HepG2 (cell line): ENCODE measurements at regions not wholly inside any gene's neighbourhood (a gene's known extent, or its start where the extent isn't known, plus 50 kb on each side); places are given as distances from the start of the nearest gene placed in this dataset.

Source experiments
- ATAC-seq: fragments of 200-7000 bp; cut with Tn5 transposase; 3 replicates; pipeline ENCODE4 v1.9.1; 2020; ENCODE audit warnings: mild to moderate bottlenecking, moderate library complexity
- BruUV-seq: library from RNA; stranded (reverse); fragments of 400-500 nt; replicated peaks from 2 replicates; lab custom pipeline; 2021; lab: Mats Ljungman, UMichigan
- CTCF ChIA-PET: fragments of 300-600 bp; formaldehyde crosslinking; extraction: SDS; loops from one replicate; lab custom pipeline; 2021; ENCODE audit warnings: low total read pairs, inconsistent platforms, low intra/inter-chr PET ratio; lab: Yijun Ruan, JAX
- POLR2A ChIA-PET: fragments of 350-600 bp; sonication (Branson Sonifier 250); formaldehyde crosslinking; loops from one replicate; lab custom pipeline; 2020; ENCODE audit warnings: antibody characterized with exemption, inconsistent platforms; lab: Yijun Ruan, JAX
- DNase-seq: peaks from one replicate; pipeline ENCODE4 v3.0.0-alpha.2; 2015; ENCODE audit warnings: low spot score
- FAIRE-seq: peaks from 3 replicates; lab custom pipeline; 2011; peaks lifted over from hg19 to GRCh38; lab: Jason Lieb, UNC
- H2AFZ ChIP-seq: one replicate; pipeline ENCODE4 v1.6.1; 2011; ENCODE audit warnings: low read length, inconsistent platforms
- H3K27ac ChIP-seq: fragments of 300-600 bp; 3 replicates; pipeline ENCODE4 v1.8.0; 2011; ENCODE audit warnings: mixed run types, mild to moderate bottlenecking, mixed read lengths, low read length, inconsistent platforms; ENCODE audit not compliant: insufficient read depth; ENCODE audit errors: extremely low read length
- H3K27me3 ChIP-seq, 2 experiments: fragments of 200-600 bp in 1 of 2; 2 replicates in 1 of 2; 3 replicates in 1 of 2; pipeline versions ENCODE4 v1.6.0 to v1.8.0; 2011; ENCODE audit warnings: low read length in 2 of 2, mild to moderate bottlenecking in 2 of 2, moderate library complexity in 2 of 2, inconsistent platforms in 1 of 2; ENCODE audit not compliant: insufficient read depth in 2 of 2, control insufficient read depth in 1 of 2
- H3K36me3 ChIP-seq, 2 experiments: fragments of 200-600 bp in 1 of 2; replicated peaks in 1 of 2; 2 replicates in 1 of 2; 3 replicates in 1 of 2; pipeline versions ENCODE4 v1.5.1 to v1.8.0; 2011; ENCODE audit warnings: low read length in 2 of 2, inconsistent platforms in 1 of 2; ENCODE audit not compliant: insufficient read depth in 2 of 2, control insufficient read depth in 1 of 2
- H3K4me1 ChIP-seq: 2 replicates; pipeline ENCODE4 v1.5.1; 2012; ENCODE audit warnings: low read length, inconsistent platforms; ENCODE audit not compliant: insufficient read depth
- H3K4me2 ChIP-seq: 2 replicates; pipeline ENCODE4 v1.6.0; 2011; ENCODE audit warnings: low read depth, low read length, inconsistent platforms
- H3K4me3 ChIP-seq, 3 experiments: fragments of 200-600 bp in 1 of 3; sonication (generic), shearing (Covaris generic) in 1 of 3; replicated peaks in 1 of 3; 2 replicates each; pipeline ENCODE4 v1.5.1; 2011 to 2016; ENCODE audit warnings: low read length in 3 of 3, inconsistent platforms in 2 of 3, low read depth in 2 of 3, mild to moderate bottlenecking in 2 of 3, control low read depth in 1 of 3, mixed read lengths in 1 of 3; ENCODE audit not compliant: insufficient read depth in 1 of 3
- H3K79me2 ChIP-seq: one replicate; pipeline ENCODE4 v1.6.1; 2011; ENCODE audit warnings: low read length, inconsistent platforms; ENCODE audit not compliant: insufficient read depth
- H3K9ac ChIP-seq: 2 replicates; pipeline ENCODE4 v1.6.0; 2011; ENCODE audit warnings: mild to moderate bottlenecking, low read depth, low read length, inconsistent platforms; ENCODE audit not compliant: insufficient read depth
- H3K9me3 ChIP-seq: 2 replicates; pipeline ENCODE4 v1.5.1; 2012; ENCODE audit warnings: mild to moderate bottlenecking, low read length
- H4K20me1 ChIP-seq: 2 replicates; pipeline ENCODE4 v1.6.0; 2011; ENCODE audit warnings: inconsistent platforms, mild to moderate bottlenecking, low read length, moderate library complexity; ENCODE audit not compliant: insufficient read depth
- BATF2 ChIP-seq: sonication (generic); formaldehyde crosslinking; IDR thresholded peaks from 2 replicates; pipeline ENCODE4 v1.8.0; 2022; ENCODE audit warnings: mild to moderate bottlenecking, missing genetic modification reagents, moderate library complexity
- FLYWCH1 ChIP-seq: sonication (generic); formaldehyde crosslinking; IDR thresholded peaks from 2 replicates; pipeline ENCODE4 v1.8.1; 2023; ENCODE audit warnings: mild to moderate bottlenecking, missing genetic modification reagents
- HOXA3 ChIP-seq: sonication (generic); formaldehyde crosslinking; IDR thresholded peaks from 2 replicates; pipeline ENCODE4 v1.5.0; 2020; ENCODE audit warnings: missing genetic modification reagents
- IRF2 ChIP-seq: IDR thresholded peaks from 2 replicates; pipeline ENCODE4 v1.6.1; 2018; ENCODE audit warnings: missing genetic modification reagents, missing compliant biosample characterization
- PBX2 ChIP-seq: IDR thresholded peaks from 2 replicates; pipeline ENCODE4 v1.6.1; 2016; ENCODE audit warnings: control low read depth
- ZNF367 ChIP-seq: sonication (generic); formaldehyde crosslinking; IDR thresholded peaks from 2 replicates; pipeline ENCODE4 v1.4.0; 2020; ENCODE audit warnings: missing genetic modification reagents, borderline replicate concordance
- ZNF839 ChIP-seq: sonication (generic); formaldehyde crosslinking; IDR thresholded peaks from 2 replicates; pipeline ENCODE4 v1.4.0; 2020; ENCODE audit warnings: missing genetic modification reagents, mild to moderate bottlenecking, borderline replicate concordance
- WGBS: methylation state at CpG from one replicate; pipeline ENCODE4 v1.1.6; 2017; ENCODE audit warnings: low lambda C conversion rate; 5-methylcytosine and 5-hydroxymethylcytosine counted together
- in situ Hi-C: cut with HindIII; loops from 2 replicates; pipeline ENCODE4 v1.10.0; 2017; ENCODE audit warnings: low pct_unique_long_range_greater_than_20kb; ENCODE audit not compliant: extremely low pct_ligation_motif_present
- intact Hi-C: fragments of 100-400 bp; cut with micrococcal nuclease; formaldehyde crosslinking; loops from one replicate; pipeline ENCODE4 v1.10.0; 2022; ENCODE audit not compliant: unreplicated experiment

- H3K27me3 ChIP-seq, result no peaks in the 10 kb centered on the region
- in situ Hi-C loops (no loop called here), intact Hi-C loops (no loop called here)
- 39% methylated on average over 8 of the region's 11 CpGs for WGBS
- no peak overlapping the region for H3K9ac ChIP-seq
- H3K79me2 ChIP-seq, result no peaks in the 10 kb centered on the region
- H3K36me3 ChIP-seq, result no peaks in the 10 kb centered on the region
- ChIA-PET CTCF (no interaction called here), POLR2A (no interaction called here)
- ATAC-seq (no peak), FAIRE-seq (no peak), DNase-seq (no peak)
- TF ChIP-seq ZNF839 (CRISPR knock-in tag), result no peak
- no peak for TF ChIP-seq HOXA3 (CRISPR knock-in tag)
- TF ChIP-seq, all 625 proteins: peak for 0
- H3K9me3 ChIP-seq, result peaks cover 11% of the 10 kb centered on the region
- H2AFZ ChIP-seq, result no peak overlapping the region
- BruUV-seq, result no TSS peak
- H3K4me3 ChIP-seq, result no peak overlapping the region
- no peak overlapping the region for H3K4me2 ChIP-seq
- no peaks in the 10 kb centered on the region for H3K4me1 ChIP-seq
- no peaks in the 10 kb centered on the region for H4K20me1 ChIP-seq
- no peak overlapping the region for H3K27ac ChIP-seq
Observed at GRCh38 chr9:12955510-12956163, 180.8 kb downstream of the LURAP1L start.

GRCh38 chr9:12956261-12956660 is 181.4 kb downstream of the LURAP1L start:
- Histone ChIP-seq H3K36me3 (no peaks in the 10 kb centered on the region), H3K9ac (no peak overlapping the region), H3K27me3 (no peaks in the 10 kb centered on the region), H3K4me2 (no peak overlapping the region), H3K4me3 (no peak overlapping the region), H3K79me2 (no peaks in the 10 kb centered on the region), H3K27ac (no peak overlapping the region), H2AFZ (no peak overlapping the region), H3K4me1 (no peaks in the 10 kb centered on the region), H4K20me1 (no peaks in the 10 kb centered on the region), H3K9me3 (peaks cover 11% of the 10 kb centered on the region)
- no TSS peak for BruUV-seq
- WGBS, result 0% methylated on average over 3 of the region's 3 CpGs
- TF ChIP-seq FLYWCH1 (CRISPR knock-in tag) (no peak), PBX2 (CRISPR knock-in tag) (no peak), ZNF367 (CRISPR knock-in tag) (no peak), IRF2 (CRISPR knock-in tag) (no peak), BATF2 (no peak)
- intact Hi-C loops, result no loop called here
- ChIA-PET CTCF (no interaction called here), POLR2A (no interaction called here)
- no peak for FAIRE-seq
- no peak for ATAC-seq
- in situ Hi-C loops, result no loop called here
- no peak for DNase-seq
